Left ventricle myocardium inferior (tissue), 1 donor: ENCODE measurements at regions not wholly inside any gene's neighbourhood (a gene's known extent, or its start where the extent isn't known, plus 50 kb on each side); places are given as distances from the start of the nearest gene placed in this dataset.
A peak's percentile ranks its signal among the peaks of the same experiment; 100 is the strongest.

Source experiments
- DNase-seq: peaks from one replicate; pipeline ENCODE4 v3.0.0-alpha.2; 2020
- H3K27ac ChIP-seq: fragments of 200-600 bp; replicated peaks from 2 replicates; pipeline ENCODE4 v1.8.0; 2021
- H3K27me3 ChIP-seq: fragments of 200-600 bp; 2 replicates; pipeline ENCODE4 v1.8.0; 2021; ENCODE audit warnings: low read depth
- H3K36me3 ChIP-seq: fragments of 200-600 bp; 2 replicates; pipeline ENCODE4 v1.8.0; 2021
- H3K4me1 ChIP-seq: fragments of 200-600 bp; 2 replicates; pipeline ENCODE4 v1.8.0; 2021
- H3K4me3 ChIP-seq: fragments of 200-600 bp; 2 replicates; pipeline ENCODE4 v1.8.0; 2021; ENCODE audit warnings: mild to moderate bottlenecking, moderate library complexity
- H3K9me3 ChIP-seq: fragments of 200-600 bp; replicated peaks from 2 replicates; pipeline ENCODE4 v1.8.0; 2021
- intact Hi-C: fragments of 100-400 bp; cut with micrococcal nuclease; formaldehyde crosslinking; loops from one replicate; pipeline ENCODE4 v1.11.0; 2022
- TF ChIP-seq, protein P1 (sequence below): fragments of 200-600 bp; IDR thresholded peaks from 2 replicates; pipeline ENCODE4 v1.8.0; 2021; ENCODE audit warnings: antibody characterized with exemption, mild to moderate bottlenecking, borderline replicate concordance
- donor health status: DM: no; HTN: yes; CAD: no; lungs with severe emphysema.

- Histone ChIP-seq H3K36me3 (no peaks in the 10 kb centered on the region), H3K27ac (no peak overlapping the region), H3K4me1 (peaks cover 3% of the 10 kb centered on the region), H3K9me3 (no peaks in the 10 kb centered on the region), H3K4me3 (no peak overlapping the region), H3K27me3 (no peaks in the 10 kb centered on the region)
- intact Hi-C loops = no loop called here
- no peak for DNase-seq
- TF ChIP-seq, protein P1, sequence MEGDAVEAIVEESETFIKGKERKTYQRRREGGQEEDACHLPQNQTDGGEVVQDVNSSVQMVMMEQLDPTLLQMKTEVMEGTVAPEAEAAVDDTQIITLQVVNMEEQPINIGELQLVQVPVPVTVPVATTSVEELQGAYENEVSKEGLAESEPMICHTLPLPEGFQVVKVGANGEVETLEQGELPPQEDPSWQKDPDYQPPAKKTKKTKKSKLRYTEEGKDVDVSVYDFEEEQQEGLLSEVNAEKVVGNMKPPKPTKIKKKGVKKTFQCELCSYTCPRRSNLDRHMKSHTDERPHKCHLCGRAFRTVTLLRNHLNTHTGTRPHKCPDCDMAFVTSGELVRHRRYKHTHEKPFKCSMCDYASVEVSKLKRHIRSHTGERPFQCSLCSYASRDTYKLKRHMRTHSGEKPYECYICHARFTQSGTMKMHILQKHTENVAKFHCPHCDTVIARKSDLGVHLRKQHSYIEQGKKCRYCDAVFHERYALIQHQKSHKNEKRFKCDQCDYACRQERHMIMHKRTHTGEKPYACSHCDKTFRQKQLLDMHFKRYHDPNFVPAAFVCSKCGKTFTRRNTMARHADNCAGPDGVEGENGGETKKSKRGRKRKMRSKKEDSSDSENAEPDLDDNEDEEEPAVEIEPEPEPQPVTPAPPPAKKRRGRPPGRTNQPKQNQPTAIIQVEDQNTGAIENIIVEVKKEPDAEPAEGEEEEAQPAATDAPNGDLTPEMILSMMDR = no peak
Measured at GRCh38 chr5:17000291-17000939, 64.3 kb upstream of the MYO10 start.

GRCh38 chr5:17001428-17001827, 65.3 kb upstream of the MYO10 start:
- Histone ChIP-seq H3K9me3 (no peaks in the 10 kb centered on the region), H3K36me3 (no peaks in the 10 kb centered on the region), H3K4me1 (peaks cover 3% of the 10 kb centered on the region), H3K27ac (no peak overlapping the region), H3K27me3 (no peaks in the 10 kb centered on the region), H3K4me3 (no peak overlapping the region)
- intact Hi-C loops = no loop called here
- TF ChIP-seq, protein P1 = no peak
- no peak for DNase-seq

GRCh38 chr5:17004441-17005106, 68.5 kb upstream of the MYO10 start:
- intact Hi-C loops = no loop called here

DNA sequence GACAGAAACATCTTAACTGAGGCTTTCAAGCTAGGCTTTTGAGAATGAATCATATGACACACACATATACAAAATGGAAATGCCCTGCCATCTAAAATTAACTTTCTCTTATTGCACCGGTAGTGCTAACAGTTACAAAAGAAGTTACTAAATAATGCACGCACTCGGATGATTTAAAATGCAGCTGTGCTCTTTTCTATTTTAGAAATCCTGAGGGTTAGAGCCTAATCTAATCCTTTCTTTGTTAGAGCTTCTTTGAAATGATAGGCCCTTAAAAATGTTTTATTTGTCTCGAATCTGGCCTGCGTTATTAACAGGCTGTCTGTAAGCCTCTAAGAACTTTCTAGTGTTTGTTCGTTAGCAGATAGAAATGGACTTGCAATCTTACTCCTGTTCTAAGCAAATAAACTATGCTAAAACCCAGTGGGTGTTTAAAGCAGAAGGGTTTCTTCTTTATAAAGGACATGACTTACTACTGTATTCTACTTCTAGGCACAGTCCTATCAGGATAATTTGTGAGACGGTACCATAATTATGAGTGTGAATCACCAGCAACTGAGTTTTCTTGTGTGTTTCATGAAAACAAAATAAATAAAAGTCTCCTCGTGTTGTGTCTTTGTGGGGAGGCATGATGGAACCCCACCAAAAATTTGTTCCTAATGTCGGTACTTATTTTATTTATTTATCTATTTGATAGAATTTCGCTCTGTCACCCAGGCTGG, 69.2 kb upstream of the MYO10 start:
- H3K27ac ChIP-seq = peak overlapping the region; percentile 35
- no peak for DNase-seq
- H3K9me3 ChIP-seq = no peaks in the 10 kb centered on the region
- H3K27me3 ChIP-seq = no peaks in the 10 kb centered on the region
- intact Hi-C loops = no loop called here
- no peak overlapping the region for H3K4me3 ChIP-seq
- H3K36me3 ChIP-seq = no peaks in the 10 kb centered on the region
- H3K4me1 ChIP-seq = peaks cover 3% of the 10 kb centered on the region
- TF ChIP-seq, protein P1 = no peak

More at GRCh38 chr5:17004441-17005106, 68.5 kb upstream of the MYO10 start:
- Histone ChIP-seq H3K4me3 (no peak overlapping the region), H3K9me3 (no peaks in the 10 kb centered on the region), H3K4me1 (peaks cover 3% of the 10 kb centered on the region), H3K27ac (peak overlapping the region; percentile 35), H3K36me3 (no peaks in the 10 kb centered on the region), H3K27me3 (no peaks in the 10 kb centered on the region)
- DNase-seq = no peak
- TF ChIP-seq, protein P1 = no peak

DNA sequence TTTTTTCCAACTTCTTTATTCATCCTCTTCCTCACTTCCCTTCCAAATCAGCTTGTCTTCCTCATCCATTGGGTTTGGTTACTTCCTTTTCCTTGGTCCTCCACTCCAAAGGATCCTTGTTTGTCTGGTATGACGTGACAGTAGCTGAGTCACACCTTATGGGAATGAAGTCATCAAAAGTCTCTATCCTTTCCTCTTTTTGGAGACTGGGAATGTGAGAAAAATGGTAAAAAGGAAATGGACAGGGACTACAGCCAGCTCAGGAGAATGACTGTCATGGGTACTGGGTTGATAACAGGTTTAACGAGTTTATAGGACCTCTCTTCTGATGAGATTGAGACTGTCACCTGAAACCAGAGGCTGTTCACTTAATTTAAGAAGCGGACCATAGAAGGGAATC, 76.2 kb upstream of the MYO10 start:
- Histone ChIP-seq H3K27ac (no peak overlapping the region), H3K9me3 (no peaks in the 10 kb centered on the region), H3K4me3 (no peak overlapping the region), H3K36me3 (no peaks in the 10 kb centered on the region), H3K27me3 (no peaks in the 10 kb centered on the region), H3K4me1 (no peaks in the 10 kb centered on the region)
- no peak for DNase-seq
- intact Hi-C loops = no loop called here
- TF ChIP-seq, protein P1 = no peak
